ENCODE measurements at regions not wholly inside any gene's neighbourhood (a gene's known extent, or its start where the extent isn't known, plus 50 kb on each side); places are given as distances from the start of the nearest gene placed in this dataset.
A peak's percentile ranks its signal among the peaks of the same experiment; 100 is the strongest.

GRCh38 chr10:44587488-44588318, 202.8 kb upstream of the CXCL12 start:
- Histone ChIP-seq H3K4me1 (ENCODE audit: control insufficient read depth, insufficient read depth, low read length) (no peaks in the 10 kb centered on the region), H3K9ac (ENCODE audit: low read depth, low read length) (no peak overlapping the region)

DNA sequence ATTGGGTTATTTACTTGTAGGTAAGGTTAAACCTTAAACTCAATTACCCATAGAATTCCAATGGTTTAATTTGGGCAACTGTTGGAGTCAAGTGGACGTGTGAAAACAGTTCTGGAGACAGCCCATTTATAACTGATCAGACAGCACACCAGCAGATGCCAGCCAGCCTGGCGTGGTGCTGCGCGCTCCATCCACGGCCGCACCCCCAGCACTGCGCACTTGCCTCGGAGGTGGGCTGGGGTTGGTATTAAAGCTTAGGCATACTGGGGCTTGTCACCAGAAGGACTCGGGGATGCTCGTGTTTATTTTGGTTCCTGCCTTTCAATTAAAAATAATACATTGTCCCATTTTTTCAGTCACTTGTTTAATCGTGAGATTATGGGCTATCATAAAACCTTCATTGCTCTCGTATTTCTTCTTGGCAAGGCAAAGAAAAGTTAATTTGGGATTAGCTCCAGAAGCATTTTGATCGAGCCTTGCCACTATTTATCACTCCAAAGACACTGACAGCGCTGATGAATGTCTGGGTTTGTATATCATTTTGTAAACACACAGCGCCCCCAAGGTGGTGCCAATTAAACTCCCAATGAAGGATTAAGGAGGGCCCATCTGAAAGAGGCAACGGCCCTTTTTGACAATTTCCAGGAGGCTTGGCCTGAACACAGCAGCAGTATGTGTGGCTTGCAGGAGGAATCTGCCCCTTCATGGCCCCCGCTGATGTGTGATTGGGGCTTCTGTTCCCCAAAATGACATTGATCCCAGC, 204.5 kb upstream of the CXCL12 start:
- H3K4me3 ChIP-seq (ENCODE audit: low read length): no peak overlapping the region
- peaks cover 5% of the 10 kb centered on the region for H3K4me1 ChIP-seq (ENCODE audit: control insufficient read depth, insufficient read depth, low read length)

More at GRCh38 chr10:44587488-44588318, 202.8 kb upstream of the CXCL12 start:
- H3K9me3 ChIP-seq (replicated peaks; ENCODE audit: low read length): no peaks in the 10 kb centered on the region
- no peak overlapping the region for H3K4me2 ChIP-seq (ENCODE audit: low read length)
- H3K27me3 ChIP-seq (ENCODE audit: control insufficient read depth, insufficient read depth, low read length): peaks cover 1% of the 10 kb centered on the region
- no peak overlapping the region for H3K4me3 ChIP-seq (ENCODE audit: low read length)
- no peaks in the 10 kb centered on the region for H3K36me3 ChIP-seq (ENCODE audit: insufficient read depth, low read length)

DNA sequence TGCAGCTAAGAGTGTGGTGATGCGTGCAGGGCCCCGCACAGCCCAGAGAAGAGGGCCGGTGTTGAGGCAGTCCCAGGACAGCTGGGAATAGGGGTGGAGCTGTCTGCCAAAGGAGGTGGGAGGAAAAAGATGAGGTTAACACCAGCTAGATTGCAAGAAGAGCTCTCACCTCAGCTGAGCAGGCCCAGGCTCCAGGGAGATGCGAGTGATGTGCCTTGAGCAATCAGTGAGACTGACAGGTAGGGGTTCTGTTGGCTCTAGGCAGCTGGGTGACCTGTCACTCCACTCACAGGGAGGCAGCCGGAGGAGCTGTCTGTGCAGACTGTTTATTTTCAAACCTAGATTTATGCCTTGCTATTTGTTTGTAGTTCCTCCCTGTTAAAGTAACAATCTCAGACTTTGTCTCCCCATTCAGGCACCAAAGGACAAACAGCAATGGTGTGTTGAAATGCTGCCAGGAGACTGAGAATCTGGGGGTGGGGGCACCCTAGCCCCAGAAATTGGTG, 205.1 kb upstream of the CXCL12 start:
- peaks cover 5% of the 10 kb centered on the region for H3K4me1 ChIP-seq (ENCODE audit: control insufficient read depth, insufficient read depth, low read length)
- H3K9me3 ChIP-seq (replicated peaks; ENCODE audit: low read length): no peaks in the 10 kb centered on the region
- H3K4me3 ChIP-seq (ENCODE audit: low read length): no peak overlapping the region
- H3K9ac ChIP-seq (ENCODE audit: low read depth, low read length): no peak overlapping the region
- H3K36me3 ChIP-seq (ENCODE audit: insufficient read depth, low read length): no peaks in the 10 kb centered on the region
- peaks cover 9% of the 10 kb centered on the region for H3K27me3 ChIP-seq (ENCODE audit: control insufficient read depth, insufficient read depth, low read length)
- no peak overlapping the region for H3K4me2 ChIP-seq (ENCODE audit: low read length)

More for the DNA sequence above, 204.5 kb upstream of the CXCL12 start:
- Histone ChIP-seq H3K9ac (ENCODE audit: low read depth, low read length) (no peak overlapping the region), H3K9me3 (replicated peaks; ENCODE audit: low read length) (no peaks in the 10 kb centered on the region), H3K27me3 (ENCODE audit: control insufficient read depth, insufficient read depth, low read length) (peaks cover 5% of the 10 kb centered on the region), H3K36me3 (ENCODE audit: insufficient read depth, low read length) (no peaks in the 10 kb centered on the region), H3K4me2 (ENCODE audit: low read length) (no peak overlapping the region)

GRCh38 chr10:44591911-44592310, 207.0 kb upstream of the CXCL12 start:
- no peaks in the 10 kb centered on the region for H3K36me3 ChIP-seq (ENCODE audit: insufficient read depth, low read length)
- H3K27me3 ChIP-seq (ENCODE audit: control insufficient read depth, insufficient read depth, low read length): peaks cover 9% of the 10 kb centered on the region
- H3K9ac ChIP-seq (ENCODE audit: low read depth, low read length): no peak overlapping the region
- no peak overlapping the region for H3K4me2 ChIP-seq (ENCODE audit: low read length)
- no peak overlapping the region for H3K4me3 ChIP-seq (ENCODE audit: low read length)
- H3K4me1 ChIP-seq (ENCODE audit: control insufficient read depth, insufficient read depth, low read length): peaks cover 5% of the 10 kb centered on the region
- H3K9me3 ChIP-seq (replicated peaks; ENCODE audit: low read length): no peaks in the 10 kb centered on the region

GRCh38 chr10:44593952-44594351, 209.1 kb upstream of the CXCL12 start:
- no peaks in the 10 kb centered on the region for H3K9me3 ChIP-seq (replicated peaks; ENCODE audit: low read length)
- H3K4me2 ChIP-seq (ENCODE audit: low read length): no peak overlapping the region
- H3K9ac ChIP-seq (ENCODE audit: low read depth, low read length): no peak overlapping the region
- H3K27me3 ChIP-seq (ENCODE audit: control insufficient read depth, insufficient read depth, low read length): peaks cover 9% of the 10 kb centered on the region
- peaks cover 5% of the 10 kb centered on the region for H3K4me1 ChIP-seq (ENCODE audit: control insufficient read depth, insufficient read depth, low read length)
- no peaks in the 10 kb centered on the region for H3K36me3 ChIP-seq (ENCODE audit: insufficient read depth, low read length)
- no peak overlapping the region for H3K4me3 ChIP-seq (ENCODE audit: low read length)

DNA sequence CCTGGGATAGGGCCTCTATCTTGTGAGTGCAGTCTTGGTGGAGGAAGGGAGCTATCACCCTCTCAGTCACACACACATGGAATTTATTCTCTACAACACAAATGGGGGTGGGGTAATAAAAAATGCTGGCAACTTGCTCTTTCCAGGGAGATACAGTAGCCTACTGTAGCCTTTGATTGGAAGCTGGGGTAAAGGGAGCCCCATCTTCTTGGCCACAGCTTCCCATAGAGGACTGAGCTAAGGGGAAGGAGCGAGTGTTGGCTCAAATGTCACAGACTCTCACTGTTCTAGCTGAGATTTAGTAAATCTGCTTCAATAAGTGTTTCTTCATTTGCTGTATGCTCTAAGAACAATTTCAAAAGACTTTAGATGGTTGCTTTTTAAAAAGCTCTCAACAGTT, 222.2 kb upstream of the CXCL12 start:
- H3K36me3 ChIP-seq (ENCODE audit: insufficient read depth, low read length): no peaks in the 10 kb centered on the region
- H3K4me2 ChIP-seq (ENCODE audit: low read length): no peak overlapping the region
- no peaks in the 10 kb centered on the region for H3K27me3 ChIP-seq (ENCODE audit: control insufficient read depth, insufficient read depth, low read length)

GRCh38 chr10:44618910-44619309, 234.0 kb upstream of the CXCL12 start:
- Histone ChIP-seq H3K4me3 (ENCODE audit: low read length) (no peak overlapping the region), H3K4me2 (ENCODE audit: low read length) (no peak overlapping the region), H3K9ac (ENCODE audit: low read depth, low read length) (no peak overlapping the region), H3K4me1 (ENCODE audit: control insufficient read depth, insufficient read depth, low read length) (peaks cover 4% of the 10 kb centered on the region), H3K9me3 (replicated peaks; ENCODE audit: low read length) (no peaks in the 10 kb centered on the region), H3K36me3 (ENCODE audit: insufficient read depth, low read length) (no peaks in the 10 kb centered on the region), H3K27me3 (ENCODE audit: control insufficient read depth, insufficient read depth, low read length) (no peaks in the 10 kb centered on the region)

More for the DNA sequence above, 222.2 kb upstream of the CXCL12 start:
- H3K4me1 ChIP-seq (ENCODE audit: control insufficient read depth, insufficient read depth, low read length): no peaks in the 10 kb centered on the region
- H3K4me3 ChIP-seq (ENCODE audit: low read length): no peak overlapping the region
- no peaks in the 10 kb centered on the region for H3K9me3 ChIP-seq (replicated peaks; ENCODE audit: low read length)
- H3K9ac ChIP-seq (ENCODE audit: low read depth, low read length): no peak overlapping the region

DNA sequence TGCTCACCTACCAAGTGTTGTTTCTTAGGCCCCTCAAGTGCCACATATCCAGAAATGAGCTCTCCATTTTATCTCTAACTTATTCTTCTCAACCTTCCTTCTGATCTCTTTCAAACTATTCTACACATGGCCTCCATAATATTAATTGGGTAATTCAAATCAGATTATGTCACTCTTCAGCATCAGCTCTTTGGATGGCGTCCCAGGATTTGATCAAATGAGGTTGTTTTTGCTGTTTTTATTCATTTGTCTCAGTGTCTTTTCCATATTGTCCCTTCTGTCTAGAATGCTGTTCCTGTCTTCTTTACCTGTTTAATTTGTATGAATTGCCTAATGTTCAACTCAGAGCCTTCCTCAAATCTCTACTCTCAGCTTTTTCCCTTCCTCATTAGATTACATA, 234.6 kb upstream of the CXCL12 start:
- Histone ChIP-seq H3K9me3 (replicated peaks; ENCODE audit: low read length) (no peaks in the 10 kb centered on the region), H3K9ac (ENCODE audit: low read depth, low read length) (no peak overlapping the region), H3K27me3 (ENCODE audit: control insufficient read depth, insufficient read depth, low read length) (no peaks in the 10 kb centered on the region), H3K4me3 (ENCODE audit: low read length) (no peak overlapping the region), H3K36me3 (ENCODE audit: insufficient read depth, low read length) (no peaks in the 10 kb centered on the region), H3K4me2 (ENCODE audit: low read length) (no peak overlapping the region), H3K4me1 (ENCODE audit: control insufficient read depth, insufficient read depth, low read length) (peaks cover 4% of the 10 kb centered on the region)

GRCh38 chr10:44619975-44620374, 235.1 kb upstream of the CXCL12 start:
- Histone ChIP-seq H3K4me3 (ENCODE audit: low read length) (no peak overlapping the region), H3K27me3 (ENCODE audit: control insufficient read depth, insufficient read depth, low read length) (no peaks in the 10 kb centered on the region), H3K36me3 (ENCODE audit: insufficient read depth, low read length) (no peaks in the 10 kb centered on the region), H3K9ac (ENCODE audit: low read depth, low read length) (no peak overlapping the region), H3K9me3 (replicated peaks; ENCODE audit: low read length) (no peaks in the 10 kb centered on the region), H3K4me1 (ENCODE audit: control insufficient read depth, insufficient read depth, low read length) (peaks cover 4% of the 10 kb centered on the region), H3K4me2 (ENCODE audit: low read length) (no peak overlapping the region)

DNA sequence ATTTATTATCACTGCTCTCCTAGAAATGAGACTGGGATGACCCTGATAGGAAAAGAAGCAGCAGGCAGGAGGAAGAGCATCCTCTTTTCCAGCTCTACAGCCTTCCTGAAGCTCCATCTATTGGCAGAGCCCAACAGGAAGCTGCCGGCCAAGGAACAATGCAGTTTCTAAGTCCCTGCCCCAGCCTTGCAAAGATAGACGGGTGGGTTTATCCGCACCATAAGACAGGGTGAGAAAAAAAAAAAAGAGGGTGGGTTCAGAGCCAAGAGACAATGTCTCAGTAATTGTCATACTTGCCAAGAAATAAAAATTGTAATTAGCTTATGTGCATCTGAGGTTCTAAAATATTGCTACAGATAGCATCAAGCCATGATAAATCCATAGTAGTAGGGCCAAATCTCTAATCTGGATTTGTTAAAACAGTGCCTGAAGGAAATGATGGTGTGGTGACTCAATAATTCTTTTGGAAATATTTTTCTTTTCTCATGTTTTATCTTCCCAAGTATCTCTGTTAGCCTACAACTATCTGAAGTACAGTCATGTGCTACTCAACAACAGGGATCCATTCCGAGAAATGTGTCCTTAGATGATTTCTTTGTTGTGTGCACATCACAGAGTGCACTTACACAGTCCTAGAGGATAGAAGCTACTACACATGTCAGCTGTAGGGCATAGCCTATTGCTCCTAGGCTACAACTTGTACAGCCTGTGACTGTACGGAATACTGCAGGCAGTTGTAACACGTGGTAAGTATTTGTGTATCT, 242.9 kb upstream of the CXCL12 start:
- peaks cover 24% of the 10 kb centered on the region for H3K4me1 ChIP-seq (ENCODE audit: control insufficient read depth, insufficient read depth, low read length)

GRCh38 chr10:44628921-44629320, 244.0 kb upstream of the CXCL12 start:
- Histone ChIP-seq H3K27me3 (ENCODE audit: control insufficient read depth, insufficient read depth, low read length) (no peaks in the 10 kb centered on the region), H3K9ac (ENCODE audit: low read depth, low read length) (peak overlapping the region; percentile 25), H3K9me3 (replicated peaks; ENCODE audit: low read length) (no peaks in the 10 kb centered on the region), H3K4me2 (ENCODE audit: low read length) (peak overlapping the region; percentile 57), H3K4me1 (ENCODE audit: control insufficient read depth, insufficient read depth, low read length) (peaks cover 24% of the 10 kb centered on the region), H3K4me3 (ENCODE audit: low read length) (no peak overlapping the region), H3K36me3 (ENCODE audit: insufficient read depth, low read length) (no peaks in the 10 kb centered on the region)

More for the DNA sequence above, 242.9 kb upstream of the CXCL12 start:
- Histone ChIP-seq H3K27me3 (ENCODE audit: control insufficient read depth, insufficient read depth, low read length) (no peaks in the 10 kb centered on the region), H3K9me3 (replicated peaks; ENCODE audit: low read length) (no peaks in the 10 kb centered on the region), H3K4me3 (ENCODE audit: low read length) (no peak overlapping the region), H3K9ac (ENCODE audit: low read depth, low read length) (no peak overlapping the region), H3K36me3 (ENCODE audit: insufficient read depth, low read length) (no peaks in the 10 kb centered on the region), H3K4me2 (ENCODE audit: low read length) (no peak overlapping the region)
